B cell (primary cell): ENCODE measurements at regions not wholly inside any gene's neighbourhood (a gene's known extent, or its start where the extent isn't known, plus 50 kb on each side); places are given as distances from the start of the nearest gene placed in this dataset.

ENCODE experiments used
- ATAC-seq: fragments of 200-7000 bp; cut with Tn5 transposase; one replicate; pipeline ENCODE4 v1.10.0; 2021; ENCODE audit warnings: low read depth, mild to moderate bottlenecking, moderate number of reproducible peaks, moderate library complexity
- CTCF ChIA-PET: fragments of 350-600 bp; sonication (Branson Sonifier 250); formaldehyde crosslinking; loops from one replicate; lab custom pipeline; 2021; ENCODE audit warnings: antibody characterized with exemption, inconsistent platforms; lab: Charles Lee
- POLR2A ChIA-PET: fragments of 350-600 bp; sonication (Branson Sonifier 250); formaldehyde crosslinking; loops from one replicate; lab custom pipeline; 2021; ENCODE audit warnings: antibody characterized with exemption; lab: Charles Lee
- DNase-seq: peaks from one replicate; pipeline ENCODE4 v3.0.0; 2013
- H2AFZ ChIP-seq: 2 replicates; pipeline ENCODE4 v1.6.1; 2012; ENCODE audit warnings: mild to moderate bottlenecking, low read depth, low read length; ENCODE audit not compliant: insufficient read depth, poor library complexity, severe bottlenecking
- H3K27ac ChIP-seq, 2 donors: 1 replicate in 1 of 2; 2 replicates in 1 of 2; pipeline ENCODE4 v1.5.1; 2012 to 2013; ENCODE audit warnings: low read length in 2 of 2, mild to moderate bottlenecking in 2 of 2, moderate library complexity in 1 of 2
- H3K27me3 ChIP-seq, 4 experiments: fragments of 200-600 bp in 1 of 4; sonication (generic) in 1 of 4; replicated peaks in 1 of 4; 1 replicate in 2 of 4; 2 replicates in 2 of 4; pipeline versions ENCODE4 v1.6.1 to v1.7.0; 2013 to 2016; ENCODE audit warnings: low read length in 3 of 4, mild to moderate bottlenecking in 2 of 4, mixed read lengths in 1 of 4, moderate library complexity in 1 of 4; ENCODE audit not compliant: insufficient read depth in 4 of 4, control insufficient read depth in 3 of 4; ENCODE audit errors: control extremely low read depth in 1 of 4
- H3K36me3 ChIP-seq, 2 experiments: replicated peaks in 1 of 2; 1 replicate in 1 of 2; 2 replicates in 1 of 2; pipeline versions ENCODE4 v1.6.1 to v1.7.1; 2013; ENCODE audit warnings: low read length in 1 of 2; ENCODE audit not compliant: insufficient read depth in 2 of 2, control insufficient read depth in 1 of 2; ENCODE audit errors: control extremely low read depth in 1 of 2, extremely low read depth in 1 of 2
- H3K4me1 ChIP-seq, 2 donors: fragments of 200-600 bp in 1 of 2; sonication (generic) in 1 of 2; 1 replicate in 1 of 2; 2 replicates in 1 of 2; pipeline versions ENCODE4 v1.5.1 to v1.6.1; 2013 to 2017; ENCODE audit warnings: low read length in 2 of 2; ENCODE audit not compliant: control insufficient read depth in 2 of 2, insufficient read depth in 2 of 2
- H3K4me2 ChIP-seq: replicated peaks from 2 replicates; pipeline ENCODE3; 2012; ENCODE audit warnings: mild to moderate bottlenecking, low read depth, low read length; ENCODE audit not compliant: poor library complexity, severe bottlenecking
- H3K4me3 ChIP-seq, 5 experiments: fragments of 200-600 bp in 1 of 5; sonication (generic) in 1 of 5; 1 replicate in 3 of 5; 2 replicates in 2 of 5; pipeline versions ENCODE4 v1.5.1 to v1.7.0; 2011 to 2016; ENCODE audit warnings: low read length in 4 of 5, mild to moderate bottlenecking in 4 of 5, low read depth in 2 of 5, control low read depth in 1 of 5, moderate library complexity in 1 of 5; ENCODE audit not compliant: insufficient read depth in 1 of 5; ENCODE audit errors: control extremely low read depth in 1 of 5, extremely low read depth in 1 of 5
- H3K79me2 ChIP-seq: fragments of 200-600 bp; sonication (generic); one replicate; pipeline ENCODE4 v1.6.0; 2016; ENCODE audit warnings: low read length; ENCODE audit not compliant: control insufficient read depth, insufficient read depth
- H3K9ac ChIP-seq: fragments of 200-600 bp; sonication (generic); 2 replicates; pipeline ENCODE4 v1.6.1; 2017; ENCODE audit warnings: mild to moderate bottlenecking, low read length, moderate library complexity
- H3K9me3 ChIP-seq, 3 donors: one replicate each; pipeline versions ENCODE4 v1.6.1 to v1.7.1; 2013; ENCODE audit warnings: low read length in 2 of 3; ENCODE audit not compliant: control insufficient read depth in 2 of 3, insufficient read depth in 1 of 3; ENCODE audit errors: control extremely low read depth in 1 of 3
- H4K20me1 ChIP-seq: 2 replicates; pipeline ENCODE4 v1.6.0; 2012; ENCODE audit warnings: mild to moderate bottlenecking, low read length; ENCODE audit not compliant: insufficient read depth, control insufficient read depth, poor library complexity, severe bottlenecking
- H3K27ac Mint-ChIP-seq: one replicate; pipeline ENCODE4 v1.8.0; 2021; ENCODE audit warnings: mixed read lengths
- H3K27me3 Mint-ChIP-seq: one replicate; pipeline ENCODE4 v1.8.0; 2021; ENCODE audit warnings: mixed read lengths
- H3K4me1 Mint-ChIP-seq: one replicate; pipeline ENCODE4 v1.8.0; 2021; ENCODE audit warnings: mixed read lengths
- H3K4me3 Mint-ChIP-seq: one replicate; pipeline ENCODE4 v1.8.0; 2021; ENCODE audit warnings: mixed read lengths
- H3K9me3 Mint-ChIP-seq: one replicate; pipeline ENCODE4 v1.8.0; 2022; ENCODE audit warnings: mixed read lengths; ENCODE audit not compliant: insufficient read depth
- CTCF ChIP-seq: fragments of 200-600 bp; IDR thresholded peaks from one replicate; pipeline ENCODE4 v1.8.0; 2022; ENCODE audit warnings: antibody characterized with exemption, mild to moderate bottlenecking
- EZH2 ChIP-seq: IDR thresholded peaks from 2 replicates; pipeline ENCODE4 v1.6.1; 2012; ENCODE audit warnings: borderline replicate concordance, low read depth, mild to moderate bottlenecking, moderate library complexity, low read length; ENCODE audit not compliant: insufficient read depth, poor library complexity, severe bottlenecking
- WGBS: methylation state at CpG from one replicate; pipeline ENCODE4 v1.1.5; 2013; ENCODE audit warnings: missing lambda C conversion rate; ENCODE audit not compliant: insufficient coverage; 5-methylcytosine and 5-hydroxymethylcytosine counted together
- intact Hi-C: fragments of 100-400 bp; cut with micrococcal nuclease; formaldehyde crosslinking; loops from one replicate; pipeline ENCODE4 v1.10.0; 2022

GRCh38 chr20:61119273-61119672, 132.8 kb upstream of the CDH4 start:
- no peak overlapping the region for H3K4me2 ChIP-seq
- H3K27me3 ChIP-seq: no peaks in the 10 kb centered on the region
- H3K79me2 ChIP-seq: no peaks in the 10 kb centered on the region
- Mint-ChIP-seq H3K9me3 (no peaks in the 10 kb centered on the region), H3K27me3 (no peaks in the 10 kb centered on the region), H3K27ac (no peak overlapping the region), H3K4me1 (peaks cover 3% of the 10 kb centered on the region), H3K4me3 (no peak overlapping the region)
- no peaks in the 10 kb centered on the region for H3K36me3 ChIP-seq
- ChIA-PET POLR2A (no interaction called here), CTCF (no interaction called here)
- H3K4me3 ChIP-seq: no peak overlapping the region
- no peak overlapping the region for H2AFZ ChIP-seq
- H3K4me1 ChIP-seq: no peaks in the 10 kb centered on the region
- H4K20me1 ChIP-seq: no peaks in the 10 kb centered on the region
- no peak overlapping the region for H3K9ac ChIP-seq
- peaks cover 0 to 22% (median 0%) of the 10 kb centered on the region in 3 donors for H3K9me3 ChIP-seq
- H3K27ac ChIP-seq: no peak overlapping the region
- no peak for TF ChIP-seq CTCF
- TF ChIP-seq EZH2: no peak
- ATAC-seq: no peak
- DNase-seq: no peak
- WGBS: 90% methylated on average over 2 of the region's 10 CpGs
- intact Hi-C loops: no loop called here

- H3K4me3 ChIP-seq: no peak overlapping the region
- CTCF ChIA-PET: no interaction called here
Observed at GRCh38 chr20:61119794-61120410, 132.2 kb upstream of the CDH4 start.

More at GRCh38 chr20:61119794-61120410, 132.2 kb upstream of the CDH4 start:
- H3K9me3 ChIP-seq: peaks cover 0 to 23% (median 0%) of the 10 kb centered on the region in 3 donors
- H2AFZ ChIP-seq: no peak overlapping the region
- no peak overlapping the region for H3K9ac ChIP-seq
- H3K27ac ChIP-seq: no peak overlapping the region
- TF ChIP-seq EZH2 (no peak), CTCF (no peak)
- H3K4me1 Mint-ChIP-seq: peaks cover 3% of the 10 kb centered on the region
- H3K4me2 ChIP-seq: no peak overlapping the region
- WGBS: 32% methylated on average over 3 of the region's 12 CpGs
- ATAC-seq (no peak), DNase-seq (no peak)
- H3K9me3 Mint-ChIP-seq: no peaks in the 10 kb centered on the region
- H3K4me3 Mint-ChIP-seq: no peak overlapping the region
- H3K27me3 ChIP-seq: no peaks in the 10 kb centered on the region
- POLR2A ChIA-PET: no interaction called here
- no peaks in the 10 kb centered on the region for H3K36me3 ChIP-seq
- H3K27ac Mint-ChIP-seq: no peak overlapping the region
- no peaks in the 10 kb centered on the region for H3K27me3 Mint-ChIP-seq
- intact Hi-C loops: no loop called here
- H3K4me1 ChIP-seq: no peaks in the 10 kb centered on the region
- no peaks in the 10 kb centered on the region for H3K79me2 ChIP-seq
- no peaks in the 10 kb centered on the region for H4K20me1 ChIP-seq
